ENCODE measurements at regions not wholly inside any gene's neighbourhood (a gene's known extent, or its start where the extent isn't known, plus 50 kb on each side); places are given as distances from the start of the nearest gene placed in this dataset.

- DNase-seq (ENCODE audit: low read depth): no peak
Observed at GRCh38 chr10:113326160-113327111, 226.4 kb upstream of the HABP2 start.

GRCh38 chr10:113329121-113329596, 223.7 kb upstream of the HABP2 start:
- no peak for DNase-seq (ENCODE audit: low read depth)

GRCh38 chr10:113331961-113332360, 220.9 kb upstream of the HABP2 start:
- no peak for DNase-seq (ENCODE audit: low read depth)

- DNase-seq (ENCODE audit: low read depth): no peak
Observed at GRCh38 chr10:113333313-113333712, 219.5 kb upstream of the HABP2 start.

GRCh38 chr10:113335592-113335991, 217.3 kb upstream of the HABP2 start:
- DNase-seq (ENCODE audit: low read depth): no peak

GRCh38 chr10:113336549-113337130, 216.2 kb upstream of the HABP2 start:
- no peak for DNase-seq (ENCODE audit: low read depth)

GRCh38 chr10:113337142-113337541, 215.7 kb upstream of the HABP2 start:
- DNase-seq (ENCODE audit: low read depth): no peak

GRCh38 chr10:113339121-113339520, 213.7 kb upstream of the HABP2 start:
- no peak for DNase-seq (ENCODE audit: low read depth)

- no peak for DNase-seq (ENCODE audit: low read depth)
Observed at GRCh38 chr10:113340282-113340681, 212.6 kb upstream of the HABP2 start.

GRCh38 chr10:113341138-113341537, 211.7 kb upstream of the HABP2 start:
- no peak for DNase-seq (ENCODE audit: low read depth)

GRCh38 chr10:113345826-113346624, 206.8 kb upstream of the HABP2 start:
- no peak for DNase-seq (ENCODE audit: low read depth)

GRCh38 chr10:113347508-113347907, 205.3 kb upstream of the HABP2 start:
- DNase-seq (ENCODE audit: low read depth): no peak

GRCh38 chr10:113348694-113349093, 204.2 kb upstream of the HABP2 start:
- DNase-seq (ENCODE audit: low read depth): no peak

GRCh38 chr10:113350311-113351040, 202.4 kb upstream of the HABP2 start:
- DNase-seq (ENCODE audit: low read depth): no peak

GRCh38 chr10:113354711-113355110, 198.1 kb upstream of the HABP2 start:
- DNase-seq (ENCODE audit: low read depth): no peak

- no peak for DNase-seq (ENCODE audit: low read depth)
Observed at GRCh38 chr10:113356794-113357680, 195.8 kb upstream of the HABP2 start.

GRCh38 chr10:113357681-113358300, 195.1 kb upstream of the HABP2 start:
- DNase-seq (ENCODE audit: low read depth): no peak

- no peak for DNase-seq (ENCODE audit: low read depth)
Observed at GRCh38 chr10:113359655-113360054, 193.2 kb upstream of the HABP2 start.

GRCh38 chr10:113360870-113361269, 192.0 kb upstream of the HABP2 start:
- DNase-seq (ENCODE audit: low read depth): no peak

- no peak for DNase-seq (ENCODE audit: low read depth)
Observed at GRCh38 chr10:113362645-113363091, 190.2 kb upstream of the HABP2 start.

Measured in activated T-cell treated with anti-CD3 and anti-CD28 coated beads for 1 hour (primary cell).